ENCODE measurements at regions not wholly inside any gene's neighbourhood (a gene's known extent, or its start where the extent isn't known, plus 50 kb on each side); places are given as distances from the start of the nearest gene placed in this dataset.

DNA sequence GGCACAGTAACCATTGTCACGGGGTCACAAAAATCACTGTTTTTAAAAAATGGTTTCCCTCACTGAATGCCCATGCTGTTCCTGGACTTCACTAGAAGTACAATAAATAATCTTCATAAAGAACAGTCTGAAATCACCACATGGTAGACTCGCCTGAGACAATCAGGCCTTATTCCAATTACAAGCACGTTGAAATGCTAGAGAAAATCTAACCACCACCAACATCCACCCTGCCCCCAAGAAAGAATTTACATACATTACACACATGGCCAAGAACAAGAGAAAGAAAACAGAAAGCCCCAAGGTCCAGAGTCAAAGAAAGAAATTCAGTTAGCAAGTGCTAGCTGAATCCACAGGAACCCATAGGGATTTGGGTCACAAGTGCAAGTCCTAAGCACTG lies 107.0 kb upstream of the ERG start:
- no peak for DNase-seq (ENCODE audit: unreplicated experiment)
- CTCF ChIA-PET = interaction anchor here (1.0 kb wide), 1 partner anchor 40 kb away, joined by 4 read pairs; no protein-coding TSS in a partner anchor

DNA sequence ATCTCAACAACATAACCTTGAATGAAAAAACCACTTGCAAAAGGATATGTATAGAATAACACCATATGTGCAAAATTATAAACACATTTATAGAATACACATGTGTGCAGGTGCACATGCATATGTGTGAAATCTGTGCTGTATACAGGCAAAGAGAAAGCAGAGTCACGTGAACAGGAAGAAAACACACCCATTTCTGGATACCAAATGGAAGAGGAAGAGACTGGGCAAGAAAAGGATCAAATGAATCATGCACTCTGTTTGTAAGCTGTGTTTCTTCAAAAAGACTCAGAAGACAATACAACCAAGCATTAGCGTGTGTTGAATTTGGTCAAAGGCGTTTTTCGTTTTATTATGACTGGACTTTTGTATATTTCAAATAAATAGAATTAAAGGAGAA lies 111.3 kb upstream of the ERG start:
- intact Hi-C loops (cut with micrococcal nuclease) = no loop called here
- DNase-seq (ENCODE audit: unreplicated experiment) = no peak
- Mint-ChIP-seq H3K36me3 (ENCODE audit: insufficient read depth, unreplicated experiment) (no peaks in the 10 kb centered on the region), H3K27me3 (ENCODE audit: insufficient read depth, unreplicated experiment) (peaks cover 38% of the 10 kb centered on the region), H3K4me3 (ENCODE audit: unreplicated experiment) (no peak overlapping the region), H3K27ac (ENCODE audit: low read depth, unreplicated experiment) (no peak overlapping the region), H3K4me1 (ENCODE audit: insufficient read depth, unreplicated experiment) (no peaks in the 10 kb centered on the region), H3K9me3 (ENCODE audit: unreplicated experiment) (no peaks in the 10 kb centered on the region)
- no TSS peak for BruUV-seq (replicated peaks)
- POLR2A ChIA-PET = no interaction called here
- TF ChIP-seq CTCF (IDR thresholded peaks at IDR 0.05; ENCODE audit: unreplicated experiment) = no peak
- CTCF ChIA-PET = no interaction called here

More for the DNA sequence above, 107.0 kb upstream of the ERG start:
- H3K4me3 Mint-ChIP-seq (ENCODE audit: unreplicated experiment) = no peak overlapping the region
- no peaks in the 10 kb centered on the region for H3K9me3 Mint-ChIP-seq (ENCODE audit: unreplicated experiment)
- BruUV-seq (replicated peaks) = no TSS peak
- no peaks in the 10 kb centered on the region for H3K4me1 Mint-ChIP-seq (ENCODE audit: insufficient read depth, unreplicated experiment)
- H3K27ac Mint-ChIP-seq (ENCODE audit: low read depth, unreplicated experiment) = no peak overlapping the region
- peaks cover 40% of the 10 kb centered on the region for H3K27me3 Mint-ChIP-seq (ENCODE audit: insufficient read depth, unreplicated experiment)
- intact Hi-C loops (cut with micrococcal nuclease) = no loop called here
- TF ChIP-seq CTCF (IDR thresholded peaks at IDR 0.05; ENCODE audit: unreplicated experiment) = no peak
- POLR2A ChIA-PET = no interaction called here
- no peaks in the 10 kb centered on the region for H3K36me3 Mint-ChIP-seq (ENCODE audit: insufficient read depth, unreplicated experiment)

DNA sequence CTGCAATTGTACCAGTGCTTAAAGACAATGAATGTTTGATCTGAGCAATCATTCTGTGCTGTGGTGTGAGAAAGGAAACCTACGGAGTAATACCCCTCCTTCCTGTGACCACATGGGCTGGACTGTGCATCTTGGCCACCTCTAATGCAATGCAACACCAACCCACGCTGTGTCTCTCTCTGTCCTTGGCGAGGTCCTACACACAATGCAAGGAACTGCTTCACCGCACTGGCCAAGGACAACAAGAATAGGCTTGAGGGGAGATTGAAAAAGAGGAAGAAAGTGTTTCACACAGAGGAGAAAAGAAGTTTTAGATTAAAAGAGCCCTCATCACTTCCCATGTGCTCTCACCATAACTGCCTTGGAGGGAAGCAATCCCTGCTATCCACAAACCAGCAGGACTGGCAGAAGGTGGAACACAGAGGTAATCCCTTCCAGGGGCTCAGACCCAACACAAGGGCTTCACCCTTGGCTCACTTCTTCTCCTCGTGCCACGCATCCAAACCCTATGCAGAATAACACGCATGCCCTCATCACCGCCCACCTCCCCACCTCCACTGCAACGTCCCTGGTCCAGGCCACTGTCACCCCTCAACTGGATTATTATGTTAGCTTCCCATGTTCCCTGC lies 112.5 kb upstream of the ERG start:
- Mint-ChIP-seq H3K9me3 (ENCODE audit: unreplicated experiment) (peaks cover 1% of the 10 kb centered on the region), H3K4me3 (ENCODE audit: unreplicated experiment) (no peak overlapping the region), H3K27me3 (ENCODE audit: insufficient read depth, unreplicated experiment) (peaks cover 38% of the 10 kb centered on the region), H3K27ac (ENCODE audit: low read depth, unreplicated experiment) (no peak overlapping the region), H3K4me1 (ENCODE audit: insufficient read depth, unreplicated experiment) (no peaks in the 10 kb centered on the region), H3K36me3 (ENCODE audit: insufficient read depth, unreplicated experiment) (no peaks in the 10 kb centered on the region)
- DNase-seq (ENCODE audit: unreplicated experiment) = no peak
- TF ChIP-seq CTCF (IDR thresholded peaks at IDR 0.05; ENCODE audit: unreplicated experiment) = no peak
- CTCF ChIA-PET = no interaction called here
- POLR2A ChIA-PET = no interaction called here
- intact Hi-C loops (cut with micrococcal nuclease) = no loop called here
- no TSS peak for BruUV-seq (replicated peaks)

GRCh38 chr21:38611277-38611676 lies 113.0 kb upstream of the ERG start:
- ChIA-PET CTCF (interaction anchor here (0.9 kb wide), 1 partner anchor 56 kb away, joined by 3 read pairs; no protein-coding TSS in a partner anchor), POLR2A (no interaction called here)
- Mint-ChIP-seq H3K27ac (ENCODE audit: low read depth, unreplicated experiment) (no peak overlapping the region), H3K27me3 (ENCODE audit: insufficient read depth, unreplicated experiment) (peaks cover 38% of the 10 kb centered on the region), H3K4me3 (ENCODE audit: unreplicated experiment) (no peak overlapping the region), H3K4me1 (ENCODE audit: insufficient read depth, unreplicated experiment) (no peaks in the 10 kb centered on the region), H3K9me3 (ENCODE audit: unreplicated experiment) (peaks cover 6% of the 10 kb centered on the region), H3K36me3 (ENCODE audit: insufficient read depth, unreplicated experiment) (no peaks in the 10 kb centered on the region)
- BruUV-seq (replicated peaks) = no TSS peak
- no peak for TF ChIP-seq CTCF (IDR thresholded peaks at IDR 0.05; ENCODE audit: unreplicated experiment)
- intact Hi-C loops (cut with micrococcal nuclease) = no loop called here
- no peak for DNase-seq (ENCODE audit: unreplicated experiment)

Data from MCF 10A (cell line).